Activated CD4-positive, alpha-beta T cell treated with anti-CD3 and anti-CD28 coated beads, Interleukin-2, amount 10 ng/mL, durations not matched to agents 7 days and 5 days (primary cell): ENCODE measurements at regions not wholly inside any gene's neighbourhood (a gene's known extent, or its start where the extent isn't known, plus 50 kb on each side); places are given as distances from the start of the nearest gene placed in this dataset.
"Not testable (repeated sequence)": the region's sequence is repeated elsewhere in the genome, so short reads cannot be mapped to it uniquely, and the experiment has no call there.

Source experiments
- CTCF ChIA-PET: fragments of 350-600 bp; sonication (Branson Sonifier 250); formaldehyde crosslinking; loops from one replicate; lab custom pipeline; 2021; ENCODE audit warnings: antibody characterized with exemption; lab: Charles Lee
- POLR2A ChIA-PET: fragments of 350-600 bp; sonication (Branson Sonifier 250); formaldehyde crosslinking; loops from one replicate; lab custom pipeline; 2021; ENCODE audit warnings: antibody characterized with exemption; lab: Charles Lee
- DNase-seq: peaks from one replicate; pipeline ENCODE4 v3.0.0-alpha.2; 2020
- H3K27ac Mint-ChIP-seq: one replicate; pipeline ENCODE4 v1.8.0; 2021; ENCODE audit warnings: mild to moderate bottlenecking, moderate library complexity, mixed read lengths
- H3K27me3 Mint-ChIP-seq: one replicate; pipeline ENCODE4 v1.8.0; 2021; ENCODE audit warnings: mixed read lengths
- H3K36me3 Mint-ChIP-seq: one replicate; pipeline ENCODE4 v1.8.0; 2021; ENCODE audit warnings: low read depth, mixed read lengths
- H3K4me1 Mint-ChIP-seq: one replicate; pipeline ENCODE4 v1.8.0; 2021; ENCODE audit warnings: mixed read lengths
- H3K4me3 Mint-ChIP-seq: one replicate; pipeline ENCODE4 v1.8.0; 2021; ENCODE audit warnings: mild to moderate bottlenecking, moderate library complexity, mixed read lengths
- H3K9me3 Mint-ChIP-seq: one replicate; pipeline ENCODE4 v1.8.0; 2021; ENCODE audit warnings: mixed read lengths

DNA sequence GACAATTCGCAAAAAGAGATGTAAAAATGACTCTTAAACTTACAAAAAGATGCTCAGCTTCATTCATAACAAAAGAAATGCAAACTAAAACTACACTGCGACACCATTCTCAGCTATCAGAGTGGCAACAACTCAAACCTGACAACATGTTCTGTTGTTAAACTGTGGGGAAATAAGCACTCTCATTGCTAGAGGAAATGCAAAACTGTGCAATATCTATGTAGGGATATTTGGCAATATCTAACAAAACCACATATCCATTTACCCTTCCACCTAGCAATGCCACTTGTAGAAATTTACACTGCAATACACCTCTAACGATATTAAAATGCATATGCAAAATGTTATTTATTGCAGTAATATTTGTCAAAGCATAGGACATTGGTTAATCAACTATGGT lies 78.3 kb upstream of the EGFL6 start:
- no peak overlapping the region for H3K27ac Mint-ChIP-seq
- peaks cover 17% of the 10 kb centered on the region for H3K4me1 Mint-ChIP-seq
- DNase-seq, result no peak
- POLR2A ChIA-PET, result no interaction called here
- no peaks in the 10 kb centered on the region for H3K36me3 Mint-ChIP-seq
- no peak overlapping the region for H3K4me3 Mint-ChIP-seq
- H3K9me3 Mint-ChIP-seq, result no peaks in the 10 kb centered on the region
- CTCF ChIA-PET, result interaction anchor here (1.8 to 4.3 kb wide), 2 partner anchors 398 to 544 kb away, joined by 6 to 43 read pairs; no protein-coding TSS in a partner anchor
- H3K27me3 Mint-ChIP-seq, result no peaks in the 10 kb centered on the region

DNA sequence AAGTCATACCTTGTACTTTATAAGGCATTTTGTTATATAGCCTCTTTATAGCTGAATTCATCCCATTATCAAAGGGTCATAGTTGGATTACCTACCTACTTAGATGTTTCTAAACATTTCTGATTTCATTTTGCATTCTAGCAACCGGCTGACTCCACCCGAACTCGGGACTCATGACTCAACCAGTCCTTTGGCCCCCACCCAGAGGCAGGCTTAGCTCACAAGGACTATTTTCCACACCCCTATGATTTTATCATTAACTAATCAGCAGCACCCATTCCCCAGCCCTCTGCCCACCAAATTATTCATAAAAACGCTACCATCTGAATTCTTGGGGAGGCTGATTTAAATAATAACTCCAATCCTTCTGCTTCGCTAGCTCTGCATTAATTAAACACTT lies 79.9 kb upstream of the EGFL6 start:
- Mint-ChIP-seq H3K9me3 (no peaks in the 10 kb centered on the region), H3K4me1 (peaks cover 24% of the 10 kb centered on the region), H3K27ac (no peak overlapping the region), H3K36me3 (no peaks in the 10 kb centered on the region), H3K4me3 (no peak overlapping the region), H3K27me3 (no peaks in the 10 kb centered on the region)
- POLR2A ChIA-PET, result no interaction called here
- CTCF ChIA-PET, result interaction anchor here (1.8 to 4.3 kb wide), 2 partner anchors 397 to 543 kb away, joined by 6 to 43 read pairs; no protein-coding TSS in a partner anchor
- no peak for DNase-seq

DNA sequence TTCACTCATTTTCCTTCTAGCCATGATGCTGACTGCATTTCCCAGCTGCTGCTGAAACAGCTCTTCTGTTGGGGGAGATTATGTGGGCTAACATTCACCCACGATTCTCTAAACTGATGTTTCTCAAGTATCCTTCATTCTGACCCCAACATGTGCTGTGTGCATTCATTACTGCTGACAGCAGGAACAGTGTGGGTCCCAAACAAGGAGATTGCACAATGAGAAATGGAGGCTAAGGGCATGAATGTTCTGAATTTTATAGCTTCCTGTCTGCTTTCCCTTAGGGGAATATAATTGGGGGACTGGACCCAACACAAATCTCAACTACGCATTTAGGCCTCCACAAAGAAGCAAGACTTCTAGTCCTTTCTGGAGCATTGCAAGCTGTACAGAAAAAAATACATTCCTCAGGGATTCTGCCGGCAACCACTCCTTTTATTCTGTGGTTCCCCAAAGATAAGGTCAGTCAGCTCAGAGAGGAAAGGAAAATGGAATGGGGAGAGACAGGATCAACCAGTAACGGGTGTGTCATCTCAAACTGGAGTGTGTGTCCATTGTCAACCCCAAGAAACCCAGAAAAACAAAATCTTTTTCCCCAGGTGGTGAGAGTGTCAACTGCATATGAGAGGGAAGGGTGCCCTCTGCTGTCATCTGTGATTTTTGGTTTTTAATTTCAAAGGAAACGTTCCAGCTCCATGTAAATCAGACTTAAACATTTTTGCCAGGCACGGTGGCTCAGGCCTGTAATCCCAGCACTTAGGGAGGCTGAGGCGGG lies 81.5 kb upstream of the EGFL6 start:
- no peaks in the 10 kb centered on the region for H3K27me3 Mint-ChIP-seq
- no peak overlapping the region for H3K4me3 Mint-ChIP-seq
- peaks cover 27% of the 10 kb centered on the region for H3K4me1 Mint-ChIP-seq
- ChIA-PET POLR2A (no interaction called here), CTCF (interaction anchor here (0.6 to 4.3 kb wide), 13 partner anchors 10 to 673 kb away, joined by 3 to 43 read pairs (median 4); no protein-coding TSS in a partner anchor)
- no peaks in the 10 kb centered on the region for H3K36me3 Mint-ChIP-seq
- peak overlapping the region; percentile 79 for H3K27ac Mint-ChIP-seq
- peak; percentile 57 for DNase-seq
- H3K9me3 Mint-ChIP-seq, result no peaks in the 10 kb centered on the region

DNA sequence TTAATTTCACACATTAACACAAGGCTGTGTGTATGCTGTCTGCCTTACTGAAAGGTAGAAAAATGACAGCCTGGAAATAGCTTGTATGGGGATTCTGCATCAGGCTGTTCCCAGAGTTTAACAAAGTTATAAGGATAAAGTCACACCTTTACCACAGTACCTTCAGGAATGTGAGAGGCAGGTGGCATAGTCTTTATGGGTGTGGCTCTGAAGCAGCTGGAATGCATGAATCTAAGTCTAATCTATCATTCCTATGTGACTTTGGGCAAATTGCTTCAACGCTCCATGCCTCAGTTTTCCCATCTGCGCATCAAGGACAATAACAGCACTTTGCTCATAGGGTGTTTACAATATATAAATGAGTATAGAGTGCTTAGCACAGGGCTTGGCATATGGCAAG lies 84.2 kb upstream of the EGFL6 start:
- Mint-ChIP-seq H3K4me3 (no peak overlapping the region), H3K36me3 (no peaks in the 10 kb centered on the region), H3K27me3 (no peaks in the 10 kb centered on the region), H3K27ac (no peak overlapping the region), H3K4me1 (peaks cover 27% of the 10 kb centered on the region), H3K9me3 (no peaks in the 10 kb centered on the region)
- ChIA-PET CTCF (interaction anchor here (1.2 kb wide), 1 partner anchor 538 kb away, joined by 5 read pairs; no protein-coding TSS in a partner anchor), POLR2A (no interaction called here)
- no peak for DNase-seq

DNA sequence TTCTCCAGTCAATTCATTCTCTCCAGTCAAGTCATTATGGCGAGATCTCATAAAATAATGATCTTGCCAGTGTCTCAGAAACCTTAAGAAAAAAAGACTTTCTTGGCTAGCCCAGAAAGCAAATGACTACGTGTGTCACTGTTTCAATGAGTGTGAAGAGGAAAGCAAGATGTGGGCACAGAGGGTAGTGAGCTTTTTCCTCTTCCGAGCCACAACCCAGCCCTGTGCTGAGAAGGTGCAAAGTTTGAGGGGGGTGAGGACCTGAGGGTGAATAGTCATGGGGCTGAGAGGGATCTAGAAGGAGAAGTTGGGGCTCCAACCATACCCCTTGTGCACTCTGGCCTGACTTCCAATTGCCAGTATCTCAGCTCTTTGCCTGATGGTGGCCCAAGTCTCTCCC lies 85.6 kb upstream of the EGFL6 start:
- Mint-ChIP-seq H3K27me3 (no peaks in the 10 kb centered on the region), H3K4me3 (no peak overlapping the region)

DNA sequence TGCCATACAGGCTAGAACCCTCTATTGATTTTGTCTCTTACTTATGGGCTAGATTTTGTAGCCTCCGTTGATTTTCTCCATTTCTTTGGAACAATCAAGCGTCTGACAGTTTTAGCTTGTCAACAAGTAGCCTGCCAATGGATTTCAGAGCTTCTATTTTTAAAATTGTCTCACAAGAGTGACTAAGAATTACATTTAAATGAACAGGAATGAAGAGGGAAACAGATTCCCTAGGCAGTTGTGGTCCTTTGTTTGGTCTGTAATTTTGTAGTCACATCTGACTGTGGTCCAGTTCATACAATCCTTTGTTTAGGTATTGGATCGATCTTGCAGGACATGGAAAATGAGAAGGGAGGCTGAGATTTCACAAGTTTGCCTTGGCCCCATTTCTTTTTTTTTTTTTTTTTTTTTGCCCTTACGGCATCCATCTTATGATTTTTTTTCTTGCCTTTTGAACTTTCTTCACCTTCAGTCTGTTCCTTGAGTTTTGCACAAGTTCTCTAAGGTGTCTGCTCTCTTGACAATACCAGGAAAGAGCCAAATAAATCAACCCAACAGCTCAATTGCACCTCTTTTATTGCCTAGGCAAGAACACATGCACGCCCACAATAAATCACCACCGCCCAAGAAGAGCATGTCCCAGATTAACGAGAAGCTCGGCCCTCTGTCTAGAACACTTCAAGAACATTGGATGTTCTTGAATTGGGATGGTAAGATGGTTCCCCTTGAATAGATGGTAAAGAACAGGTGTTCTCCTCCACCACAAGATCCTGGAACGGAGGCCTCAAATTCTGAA lies 86.5 kb upstream of the EGFL6 start:
- H3K9me3 Mint-ChIP-seq, result no peaks in the 10 kb centered on the region
- no peak for DNase-seq
- no peak overlapping the region for H3K4me3 Mint-ChIP-seq
- CTCF ChIA-PET, result interaction anchor here (0.6 to 2.6 kb wide), 3 partner anchors 390 to 536 kb away, joined by 3 to 14 read pairs (median 3); no protein-coding TSS in a partner anchor
- no peaks in the 10 kb centered on the region for H3K36me3 Mint-ChIP-seq
- POLR2A ChIA-PET, result no interaction called here
- H3K27me3 Mint-ChIP-seq, result no peaks in the 10 kb centered on the region
- H3K27ac Mint-ChIP-seq, result no peak overlapping the region
- H3K4me1 Mint-ChIP-seq, result peaks cover 24% of the 10 kb centered on the region

More for the DNA sequence above, 85.6 kb upstream of the EGFL6 start:
- H3K36me3 Mint-ChIP-seq, result no peaks in the 10 kb centered on the region
- peaks cover 27% of the 10 kb centered on the region for H3K4me1 Mint-ChIP-seq
- DNase-seq, result no peak
- H3K27ac Mint-ChIP-seq, result no peak overlapping the region
- ChIA-PET POLR2A (no interaction called here), CTCF (interaction anchor here (2.6 kb wide), 1 partner anchor 537 kb away, joined by 14 read pairs; no protein-coding TSS in a partner anchor)
- H3K9me3 Mint-ChIP-seq, result no peaks in the 10 kb centered on the region

DNA sequence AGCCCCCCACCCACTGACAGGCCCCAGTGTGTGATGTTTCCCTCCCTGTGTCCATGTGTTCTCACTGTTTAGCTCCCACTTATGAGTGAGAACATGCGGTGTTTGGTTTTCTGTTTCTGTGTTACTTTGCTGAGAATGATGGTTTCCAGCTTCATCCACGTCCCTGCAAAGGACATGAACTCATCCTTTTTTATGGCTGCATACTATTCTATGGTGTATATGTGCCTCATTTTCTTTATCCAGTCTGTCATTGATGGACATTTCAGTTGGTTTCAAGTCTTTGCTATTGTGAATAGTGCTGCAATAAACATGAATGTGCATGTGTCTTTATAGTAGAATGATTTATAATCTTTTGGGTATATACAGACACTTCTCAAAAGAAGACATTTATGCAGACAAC lies 88.6 kb upstream of the EGFL6 start:
- H3K9me3 Mint-ChIP-seq, DNase-seq, CTCF ChIA-PET, POLR2A ChIA-PET, H3K4me1 Mint-ChIP-seq, H3K27me3 Mint-ChIP-seq, H3K36me3 Mint-ChIP-seq, H3K4me3 Mint-ChIP-seq, H3K27ac Mint-ChIP-seq: not testable (repeated sequence)

DNA sequence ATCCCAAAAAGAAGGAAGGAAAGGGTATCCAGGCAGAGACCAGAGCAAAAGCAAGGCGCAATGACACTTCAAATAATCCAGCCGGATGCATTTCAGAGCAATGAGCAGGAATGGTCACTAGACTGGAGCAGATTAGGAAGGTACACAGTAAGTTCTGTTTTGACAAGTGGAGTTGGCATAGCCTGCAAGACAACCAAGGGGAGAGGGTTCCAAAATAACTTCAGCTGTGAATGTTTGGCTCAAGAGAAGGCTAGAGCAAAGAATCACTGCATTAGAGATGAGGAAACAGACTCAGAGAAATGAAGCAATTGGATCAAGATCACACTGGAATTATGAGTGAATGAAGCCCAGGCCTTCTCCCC lies 90.0 kb upstream of the EGFL6 start:
- POLR2A ChIA-PET, result no interaction called here
- CTCF ChIA-PET, result no interaction called here
- Mint-ChIP-seq H3K4me1 (peaks cover 7% of the 10 kb centered on the region), H3K36me3 (peaks cover 2% of the 10 kb centered on the region), H3K27me3 (no peaks in the 10 kb centered on the region), H3K9me3 (no peaks in the 10 kb centered on the region), H3K4me3 (no peak overlapping the region), H3K27ac (no peak overlapping the region)
- no peak for DNase-seq

DNA sequence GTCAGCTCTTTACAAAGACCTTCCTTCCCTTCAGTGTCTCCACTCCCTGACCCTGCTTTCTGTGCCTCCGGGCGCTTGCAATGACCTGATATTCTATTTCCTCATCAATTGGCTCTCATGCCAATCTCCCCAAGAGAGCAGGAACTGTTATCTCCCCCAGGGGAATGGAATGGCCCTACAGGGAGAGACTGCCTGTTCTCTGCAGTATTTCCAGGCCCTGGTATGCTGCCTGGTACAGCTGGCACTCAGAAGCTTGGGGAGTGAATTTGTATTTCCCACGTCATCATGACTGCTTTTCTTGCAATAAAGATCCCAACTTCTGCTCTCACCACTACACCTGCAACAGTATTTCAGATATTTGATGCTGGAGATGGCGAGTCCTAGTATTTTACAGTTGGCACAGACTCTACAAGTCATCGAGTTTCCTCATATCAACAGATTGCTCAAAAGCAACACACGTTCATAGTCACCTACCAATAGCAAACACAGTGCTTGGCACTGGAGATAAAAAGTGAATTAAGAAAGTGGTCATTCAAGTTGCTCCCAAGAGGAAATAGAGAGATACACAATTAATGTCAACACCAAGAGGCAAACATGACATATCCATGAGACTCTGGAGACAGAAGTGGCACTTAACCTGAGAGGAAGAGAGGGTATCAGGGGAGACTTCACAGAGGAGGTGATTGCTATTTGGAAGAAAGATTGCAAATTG lies 90.5 kb upstream of the EGFL6 start:
- Mint-ChIP-seq H3K27me3 (no peaks in the 10 kb centered on the region), H3K9me3 (no peaks in the 10 kb centered on the region), H3K4me1 (peaks cover 13% of the 10 kb centered on the region), H3K27ac (no peak overlapping the region), H3K4me3 (no peak overlapping the region), H3K36me3 (peaks cover 4% of the 10 kb centered on the region)
- ChIA-PET POLR2A (no interaction called here), CTCF (no interaction called here)
- no peak for DNase-seq

DNA sequence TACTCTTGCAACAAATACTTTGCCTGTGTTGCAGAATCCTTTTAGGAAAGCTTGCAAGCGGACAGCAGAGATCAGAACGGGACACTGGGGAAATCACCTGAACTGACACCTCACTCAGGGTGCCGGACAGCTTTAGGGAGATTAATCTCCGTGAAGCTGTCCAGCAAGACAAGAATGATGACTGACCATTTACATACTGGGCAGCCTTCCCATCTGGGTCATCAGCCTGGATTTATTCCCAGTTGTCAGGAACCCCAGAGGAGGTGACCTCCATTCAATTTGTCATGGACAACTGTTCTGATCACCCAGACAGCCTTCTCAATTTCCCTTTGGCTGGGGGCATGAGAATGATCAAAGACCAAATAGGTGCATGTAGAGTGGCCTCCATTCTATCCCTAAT lies 93.0 kb upstream of the EGFL6 start:
- no peak for DNase-seq
- Mint-ChIP-seq H3K27me3 (no peaks in the 10 kb centered on the region), H3K4me1 (peaks cover 21% of the 10 kb centered on the region), H3K27ac (no peak overlapping the region), H3K4me3 (no peak overlapping the region), H3K36me3 (peaks cover 4% of the 10 kb centered on the region), H3K9me3 (no peaks in the 10 kb centered on the region)
- ChIA-PET POLR2A (no interaction called here), CTCF (interaction anchor here (1.6 kb wide), 1 partner anchor 11 kb away, joined by 4 read pairs; no protein-coding TSS in a partner anchor)

DNA sequence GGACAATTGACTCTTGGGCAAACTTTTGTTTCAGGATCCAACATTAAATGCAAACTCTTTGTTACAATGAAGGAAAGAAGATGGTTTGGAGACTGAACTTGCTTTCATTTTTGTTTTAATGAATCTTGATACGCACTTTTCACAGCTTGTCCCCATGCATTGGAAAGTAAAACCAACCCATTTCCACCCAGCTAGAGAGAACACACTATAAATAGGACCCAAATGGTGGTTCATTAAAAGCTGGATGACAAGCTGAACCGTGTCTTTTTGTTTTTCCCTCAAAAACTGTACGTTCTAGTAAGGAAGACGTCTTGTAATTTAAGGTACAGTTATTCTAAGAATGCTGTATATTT lies 95.3 kb upstream of the EGFL6 start:
- POLR2A ChIA-PET, result interaction anchor here (0.7 kb wide), 1 partner anchor 21 kb away, joined by 3 read pairs; no protein-coding TSS in a partner anchor
- CTCF ChIA-PET, result interaction anchor here (0.6 to 1.8 kb wide), 3 partner anchors 15 to 527 kb away, joined by 3 to 5 read pairs (median 4); no protein-coding TSS in a partner anchor
- H3K27ac Mint-ChIP-seq, result peak overlapping the region; percentile 96
- peak overlapping the region; percentile 58 for H3K4me3 Mint-ChIP-seq
- H3K4me1 Mint-ChIP-seq, result peaks cover 32% of the 10 kb centered on the region
- peak; percentile 7 for DNase-seq
- no peaks in the 10 kb centered on the region for H3K27me3 Mint-ChIP-seq
- H3K9me3 Mint-ChIP-seq, result no peaks in the 10 kb centered on the region
- H3K36me3 Mint-ChIP-seq, result peaks cover 4% of the 10 kb centered on the region

DNA sequence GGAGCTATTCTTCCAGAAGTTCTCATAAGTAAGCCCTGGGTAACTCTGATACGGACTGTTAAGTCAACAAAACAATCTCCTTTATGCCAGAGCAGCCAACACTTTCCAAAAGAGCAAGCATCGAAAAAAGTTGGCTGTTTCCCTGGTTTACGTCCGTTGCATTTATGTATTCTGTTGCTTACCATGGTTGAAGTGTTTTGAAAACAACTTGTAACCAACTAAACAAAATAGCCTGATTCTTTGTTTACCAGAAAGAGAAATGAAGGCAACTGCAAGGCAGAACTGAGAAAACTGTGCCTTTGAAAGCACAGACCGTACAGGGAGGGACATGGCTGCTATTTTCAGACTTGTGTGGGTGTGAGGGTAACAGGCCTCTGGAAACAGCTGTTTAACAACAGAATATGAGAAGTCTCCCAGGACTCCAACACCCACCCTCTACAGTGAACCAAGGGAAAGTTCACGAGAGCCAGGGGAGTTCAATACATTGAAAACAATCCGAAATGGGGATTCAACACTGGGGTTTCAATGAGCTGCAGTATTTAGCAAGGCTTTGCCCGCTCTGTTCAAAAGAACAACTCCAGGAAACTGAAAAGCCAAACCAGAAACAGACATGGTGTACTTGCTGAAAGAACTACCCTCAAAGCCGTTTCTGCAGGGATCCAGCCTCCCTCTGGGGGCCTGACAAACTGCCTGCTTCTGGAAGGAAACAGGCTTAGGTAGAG lies 95.8 kb upstream of the EGFL6 start:
- H3K27me3 Mint-ChIP-seq, result no peaks in the 10 kb centered on the region
- peaks cover 32% of the 10 kb centered on the region for H3K4me1 Mint-ChIP-seq
- CTCF ChIA-PET, result interaction anchor here (1.1 to 1.8 kb wide), 2 partner anchors 15 to 527 kb away, joined by 4 to 5 read pairs; no protein-coding TSS in a partner anchor
- POLR2A ChIA-PET, result interaction anchor here (0.7 kb wide), 1 partner anchor 20 kb away, joined by 3 read pairs; no protein-coding TSS in a partner anchor
- H3K4me3 Mint-ChIP-seq, result peak overlapping the region; percentile 58
- no peaks in the 10 kb centered on the region for H3K9me3 Mint-ChIP-seq
- peak overlapping the region; percentile 96 for H3K27ac Mint-ChIP-seq
- peak; percentile 9 for DNase-seq
- H3K36me3 Mint-ChIP-seq, result peaks cover 4% of the 10 kb centered on the region
